ENCODE measurements at regions not wholly inside any gene's neighbourhood (a gene's known extent, or its start where the extent isn't known, plus 50 kb on each side); places are given as distances from the start of the nearest gene placed in this dataset.

DNA sequence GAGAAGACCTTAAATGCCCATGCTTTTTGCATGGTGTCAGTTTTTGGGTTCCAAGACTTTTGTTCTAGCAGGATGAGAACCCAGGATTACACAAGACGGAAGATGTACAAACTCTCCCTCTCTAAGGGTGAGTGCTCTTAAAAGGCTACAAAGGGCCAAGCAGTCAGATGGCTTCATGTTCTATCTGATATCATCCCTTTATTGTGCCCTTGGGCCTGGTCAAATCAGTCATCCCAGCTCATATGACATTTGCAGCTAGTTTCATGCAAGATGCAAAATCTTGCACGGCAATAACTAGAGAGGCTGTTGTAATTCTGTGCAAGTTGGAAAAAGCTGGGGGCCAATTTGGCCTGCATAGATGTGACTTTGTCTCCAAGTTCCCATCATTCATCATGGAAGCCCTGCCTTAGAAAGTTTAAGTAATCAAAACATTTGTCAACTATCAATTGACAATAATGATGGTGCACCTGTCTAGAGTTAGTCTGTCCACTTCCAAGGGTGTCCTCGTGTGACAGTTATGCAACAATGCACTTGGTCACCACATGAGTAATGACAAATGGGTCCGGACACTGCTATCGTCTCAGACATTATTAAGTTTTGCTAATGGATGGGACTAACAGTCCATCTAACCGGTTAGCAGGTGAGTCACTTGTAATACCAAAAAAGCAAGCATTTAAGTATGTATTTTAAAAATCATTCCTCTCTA is 58.6 kb upstream of the ZFHX3 start (continued):
- TF ChIP-seq, protein P1, sequence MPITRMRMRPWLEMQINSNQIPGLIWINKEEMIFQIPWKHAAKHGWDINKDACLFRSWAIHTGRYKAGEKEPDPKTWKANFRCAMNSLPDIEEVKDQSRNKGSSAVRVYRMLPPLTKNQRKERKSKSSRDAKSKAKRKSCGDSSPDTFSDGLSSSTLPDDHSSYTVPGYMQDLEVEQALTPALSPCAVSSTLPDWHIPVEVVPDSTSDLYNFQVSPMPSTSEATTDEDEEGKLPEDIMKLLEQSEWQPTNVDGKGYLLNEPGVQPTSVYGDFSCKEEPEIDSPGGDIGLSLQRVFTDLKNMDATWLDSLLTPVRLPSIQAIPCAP (CRISPR knock-in tag; IDR thresholded peaks at IDR 0.05; ENCODE audit: low read depth): no peak
- no peak for TF ChIP-seq ZKSCAN1 (IDR thresholded peaks at IDR 0.05; ENCODE audit: low read length)
- TF ChIP-seq ZMYM3 (CRISPR knock-in tag; IDR thresholded peaks at IDR 0.05): no peak
- no peak for TF ChIP-seq SP1 (IDR thresholded peaks at IDR 0.05)
- TF ChIP-seq SP1 (CRISPR knock-in tag; IDR thresholded peaks at IDR 0.05): no peak
- TF ChIP-seq, protein P2, sequence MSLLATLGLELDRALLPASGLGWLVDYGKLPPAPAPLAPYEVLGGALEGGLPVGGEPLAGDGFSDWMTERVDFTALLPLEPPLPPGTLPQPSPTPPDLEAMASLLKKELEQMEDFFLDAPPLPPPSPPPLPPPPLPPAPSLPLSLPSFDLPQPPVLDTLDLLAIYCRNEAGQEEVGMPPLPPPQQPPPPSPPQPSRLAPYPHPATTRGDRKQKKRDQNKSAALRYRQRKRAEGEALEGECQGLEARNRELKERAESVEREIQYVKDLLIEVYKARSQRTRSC (CRISPR knock-in tag; IDR thresholded peaks at IDR 0.05; ENCODE audit: low read depth): no peak
- TF ChIP-seq SSRP1 (CRISPR knock-in tag; IDR thresholded peaks at IDR 0.05): no peak
- no peak for TF ChIP-seq EEA1 (CRISPR knock-in tag; IDR thresholded peaks at IDR 0.05; ENCODE audit: borderline replicate concordance)

DNA sequence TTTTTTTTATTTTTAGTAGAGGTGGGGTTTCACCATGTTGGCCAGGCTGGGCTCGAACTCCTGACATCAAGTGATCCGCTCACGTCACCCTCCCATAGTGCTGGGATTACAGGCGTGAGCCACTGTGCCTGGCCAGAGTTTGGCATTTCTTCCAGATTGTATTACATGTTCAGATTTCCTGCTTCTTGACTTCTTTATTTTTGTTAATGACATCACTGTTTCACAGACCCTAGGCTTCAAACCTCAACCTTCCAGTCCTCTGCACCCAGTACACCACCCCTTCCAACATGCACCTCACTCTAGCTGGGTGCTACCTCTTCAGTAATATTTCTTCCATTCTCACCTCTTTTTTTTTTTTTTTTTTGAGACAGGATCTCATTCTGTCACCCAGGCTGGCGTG is 53.6 kb upstream of the ZFHX3 start:
- intact Hi-C loops (cut with micrococcal nuclease; ENCODE audit: unreplicated experiment) (no loop called here), in situ Hi-C loops (cut with HindIII; ENCODE audit: extremely low pct_ligation_motif_present, low pct_unique_long_range_greater_than_20kb) (no loop called here)
- ChIA-PET CTCF (ENCODE audit: low intra/inter-chr PET ratio, low total read pairs) (no interaction called here), POLR2A (no interaction called here)
- H3K27ac ChIP-seq (ENCODE audit: extremely low read length, insufficient read depth, low read length): no peak overlapping the region
- no peak overlapping the region for H2AFZ ChIP-seq (ENCODE audit: low read length)
- no peak for FAIRE-seq
- 54% methylated on average over 5 of the region's 5 CpGs for WGBS (ENCODE audit: low lambda C conversion rate)
- H3K79me2 ChIP-seq (ENCODE audit: insufficient read depth, low read length): no peaks in the 10 kb centered on the region
- ATAC-seq: no peak
- no peaks in the 10 kb centered on the region for H3K9me3 ChIP-seq (ENCODE audit: low read length)
- H3K4me2 ChIP-seq (ENCODE audit: low read depth, low read length): no peak overlapping the region
- DNase-seq (ENCODE audit: low spot score): no peak
- H3K36me3 ChIP-seq (replicated peaks in 1 of 2; ENCODE audit: control insufficient read depth in 1 of 2, insufficient read depth in 2 of 2, low read length in 2 of 2): no peaks in the 10 kb centered on the region
- no peak overlapping the region for H3K9ac ChIP-seq (ENCODE audit: insufficient read depth, low read depth, low read length)
- H3K4me1 ChIP-seq (ENCODE audit: insufficient read depth, low read length): no peaks in the 10 kb centered on the region
- BruUV-seq (replicated peaks): no TSS peak
- no peak for TF ChIP-seq GATAD2A (CRISPR knock-in tag; IDR thresholded peaks at IDR 0.05)
- TF ChIP-seq ATF7 (IDR thresholded peaks at IDR 0.05): peak; percentile 64
- no peak for TF ChIP-seq ATF7 (CRISPR knock-in tag; IDR thresholded peaks at IDR 0.05)
- TF ChIP-seq, protein P3, sequence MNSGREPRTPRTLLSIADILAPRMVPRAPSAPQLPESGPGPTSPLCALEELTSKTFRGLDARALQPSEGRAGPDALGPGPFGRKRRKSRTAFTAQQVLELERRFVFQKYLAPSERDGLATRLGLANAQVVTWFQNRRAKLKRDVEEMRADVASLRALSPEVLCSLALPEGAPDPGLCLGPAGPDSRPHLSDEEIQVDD (CRISPR knock-in tag; IDR thresholded peaks at IDR 0.05; ENCODE audit: borderline replicate concordance): no peak
- TF ChIP-seq, protein P4, sequence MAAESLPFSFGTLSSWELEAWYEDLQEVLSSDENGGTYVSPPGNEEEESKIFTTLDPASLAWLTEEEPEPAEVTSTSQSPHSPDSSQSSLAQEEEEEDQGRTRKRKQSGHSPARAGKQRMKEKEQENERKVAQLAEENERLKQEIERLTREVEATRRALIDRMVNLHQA (CRISPR knock-in tag; IDR thresholded peaks at IDR 0.05): no peak
- TF ChIP-seq, protein P5, sequence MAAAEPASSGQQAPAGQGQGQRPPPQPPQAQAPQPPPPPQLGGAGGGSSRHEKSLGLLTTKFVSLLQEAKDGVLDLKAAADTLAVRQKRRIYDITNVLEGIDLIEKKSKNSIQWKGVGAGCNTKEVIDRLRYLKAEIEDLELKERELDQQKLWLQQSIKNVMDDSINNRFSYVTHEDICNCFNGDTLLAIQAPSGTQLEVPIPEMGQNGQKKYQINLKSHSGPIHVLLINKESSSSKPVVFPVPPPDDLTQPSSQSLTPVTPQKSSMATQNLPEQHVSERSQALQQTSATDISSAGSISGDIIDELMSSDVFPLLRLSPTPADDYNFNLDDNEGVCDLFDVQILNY (CRISPR knock-in tag; conservative IDR thresholded peaks at IDR 0.05): no peak
- TF ChIP-seq, protein P6, sequence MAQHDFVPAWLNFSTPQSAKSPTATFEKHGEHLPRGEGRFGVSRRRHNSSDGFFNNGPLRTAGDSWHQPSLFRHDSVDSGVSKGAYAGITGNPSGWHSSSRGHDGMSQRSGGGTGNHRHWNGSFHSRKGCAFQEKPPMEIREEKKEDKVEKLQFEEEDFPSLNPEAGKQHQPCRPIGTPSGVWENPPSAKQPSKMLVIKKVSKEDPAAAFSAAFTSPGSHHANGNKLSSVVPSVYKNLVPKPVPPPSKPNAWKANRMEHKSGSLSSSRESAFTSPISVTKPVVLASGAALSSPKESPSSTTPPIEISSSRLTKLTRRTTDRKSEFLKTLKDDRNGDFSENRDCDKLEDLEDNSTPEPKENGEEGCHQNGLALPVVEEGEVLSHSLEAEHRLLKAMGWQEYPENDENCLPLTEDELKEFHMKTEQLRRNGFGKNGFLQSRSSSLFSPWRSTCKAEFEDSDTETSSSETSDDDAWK (CRISPR knock-in tag; IDR thresholded peaks at IDR 0.05): no peak
- TF ChIP-seq RFXANK (CRISPR knock-in tag; IDR thresholded peaks at IDR 0.05): no peak
- no peak for TF ChIP-seq KDM6A (CRISPR knock-in tag; IDR thresholded peaks at IDR 0.05; ENCODE audit: low read depth)
- TF ChIP-seq PRPF4 (IDR thresholded peaks at IDR 0.05; ENCODE audit: low read depth, low read length, poor library complexity, severe bottlenecking): no peak
- no peak overlapping the region for H3K4me3 ChIP-seq (replicated peaks in 1 of 3; ENCODE audit: insufficient read depth in 1 of 3, low read depth in 2 of 3, low read length in 3 of 3)
- H3K27me3 ChIP-seq (ENCODE audit: control insufficient read depth in 1 of 2, insufficient read depth in 2 of 2, low read length in 2 of 2): peaks cover 0 to 3% of the 10 kb centered on the region in 2 experiments; a peak in 1 of 5 replicates
- no peaks in the 10 kb centered on the region for H4K20me1 ChIP-seq (ENCODE audit: insufficient read depth, low read length)

Data from HepG2 (cell line).